GM18519 (cell line): ENCODE measurements at regions not wholly inside any gene's neighbourhood (a gene's known extent, or its start where the extent isn't known, plus 50 kb on each side); places are given as distances from the start of the nearest gene placed in this dataset.

Experiments
- ATAC-seq: cut with Tn5 transposase; IDR thresholded peaks from one replicate; pipeline ENCODE4 v1.9.1; 2021; ENCODE audit warnings: mild to moderate bottlenecking, moderate library complexity; ENCODE audit not compliant: unreplicated experiment, low FRiP score

DNA sequence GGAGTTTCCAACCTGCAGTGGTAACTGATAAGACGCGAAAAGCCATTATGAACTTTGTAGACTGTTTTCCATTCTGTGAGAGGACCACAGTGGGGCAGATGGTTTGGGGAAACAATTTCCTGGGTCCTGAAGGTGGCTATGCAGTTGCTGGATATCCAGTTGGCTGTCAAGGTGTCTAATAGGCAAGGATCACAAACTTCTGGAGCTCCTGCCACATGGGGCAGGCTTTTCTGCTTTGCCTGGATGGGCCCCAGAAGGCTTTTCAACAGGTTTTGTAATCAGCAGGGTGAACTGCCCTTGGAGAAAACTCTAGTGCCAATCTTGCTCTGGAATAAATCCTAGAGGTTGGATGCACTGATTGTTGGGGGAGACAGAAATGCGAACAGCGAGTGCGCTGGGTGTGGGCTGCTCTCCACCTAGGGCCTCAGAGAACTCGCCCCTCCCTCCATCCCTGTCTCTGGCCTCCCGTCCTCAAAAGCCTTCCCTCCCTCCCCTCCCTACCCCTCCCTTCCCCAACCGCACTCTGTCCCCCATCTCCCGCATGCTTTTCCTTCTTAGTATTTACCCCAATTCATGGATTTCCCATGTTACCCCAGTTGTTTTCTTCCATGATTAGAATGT, 210.3 kb upstream of the USP24 start:
- ATAC-seq, result no peak

- ATAC-seq, result no peak
These were observed 208.2 kb upstream of the USP24 start for GRCh38 chr1:55423376-55423775.

- no peak for ATAC-seq
These were observed 206.0 kb upstream of the USP24 start for GRCh38 chr1:55420929-55421716.

DNA sequence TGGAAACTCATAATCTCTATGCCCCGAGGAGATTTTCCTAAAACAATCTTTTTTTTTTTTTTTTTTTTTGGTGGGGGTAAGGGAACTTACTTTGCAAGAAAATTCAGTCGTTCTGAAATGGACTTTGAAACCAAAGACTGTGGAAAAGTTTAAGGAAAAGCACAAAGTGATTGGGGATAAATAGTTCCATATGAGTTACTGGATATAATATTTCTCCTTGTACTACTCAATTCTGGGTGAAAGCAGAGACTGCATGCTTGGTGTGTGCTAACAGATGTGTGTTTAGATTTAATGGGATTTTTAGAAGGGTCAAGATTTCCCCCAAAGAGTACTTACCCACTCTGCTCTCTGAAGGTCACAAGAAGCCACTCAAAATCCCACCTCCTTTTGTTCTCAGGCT, 204.9 kb upstream of the USP24 start:
- ATAC-seq, result no peak

- ATAC-seq, result no peak
These were observed 203.2 kb upstream of the USP24 start for GRCh38 chr1:55418208-55419000.

DNA sequence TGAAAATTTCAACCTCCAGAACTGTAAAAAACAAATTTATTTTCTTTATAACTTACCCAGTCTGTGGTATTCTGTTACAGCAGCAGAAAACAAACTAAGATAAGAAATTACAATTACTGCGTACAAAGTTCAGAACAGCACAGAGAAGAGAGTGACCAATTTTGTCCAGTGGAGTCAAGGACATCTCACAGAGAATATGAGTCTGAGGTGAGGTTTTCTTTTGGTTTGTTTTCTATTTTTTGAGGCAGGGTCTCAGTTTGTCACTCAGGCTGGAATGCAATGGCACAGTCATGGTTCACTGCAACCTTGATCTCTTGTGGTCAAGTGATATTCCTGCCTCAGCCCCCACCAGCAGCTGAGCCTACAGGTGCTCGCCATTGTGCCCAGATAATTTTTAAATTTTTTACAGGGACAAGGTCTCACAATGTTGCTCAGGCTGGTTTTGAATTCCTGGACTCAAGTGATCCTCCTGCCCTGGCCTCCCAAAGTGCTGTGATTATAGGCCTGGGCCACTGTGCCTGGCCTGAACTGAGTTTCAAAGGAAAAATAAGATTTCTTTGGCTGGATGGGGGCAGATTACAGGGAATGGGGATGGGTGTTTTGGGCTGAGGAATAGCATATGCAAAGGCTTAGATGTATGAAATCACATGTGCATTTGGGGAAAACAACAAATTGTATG, 201.1 kb upstream of the USP24 start:
- ATAC-seq, result no peak

DNA sequence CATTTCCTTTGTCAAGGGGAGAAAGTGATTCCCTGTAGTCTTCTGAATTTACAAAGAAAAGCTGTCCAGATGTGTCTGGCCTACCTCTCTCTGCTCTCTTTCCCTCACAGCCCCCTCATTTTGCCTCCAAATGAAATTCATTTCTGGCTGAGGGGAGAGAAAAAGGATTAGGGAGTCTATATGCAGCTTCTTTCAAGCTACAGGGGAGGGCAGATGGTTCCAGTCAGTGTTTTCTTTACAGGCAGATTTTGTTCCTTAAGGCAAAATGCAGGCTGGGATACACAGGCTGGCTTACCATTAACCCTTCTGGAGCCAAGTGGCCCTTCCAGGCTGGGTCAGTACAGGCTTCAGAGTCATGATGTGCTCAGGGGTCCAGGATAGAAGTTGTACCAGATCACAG, 198.1 kb upstream of the USP24 start:
- ATAC-seq, result no peak

- no peak for ATAC-seq
These were observed 196.9 kb upstream of the USP24 start for GRCh38 chr1:55412060-55412459.

DNA sequence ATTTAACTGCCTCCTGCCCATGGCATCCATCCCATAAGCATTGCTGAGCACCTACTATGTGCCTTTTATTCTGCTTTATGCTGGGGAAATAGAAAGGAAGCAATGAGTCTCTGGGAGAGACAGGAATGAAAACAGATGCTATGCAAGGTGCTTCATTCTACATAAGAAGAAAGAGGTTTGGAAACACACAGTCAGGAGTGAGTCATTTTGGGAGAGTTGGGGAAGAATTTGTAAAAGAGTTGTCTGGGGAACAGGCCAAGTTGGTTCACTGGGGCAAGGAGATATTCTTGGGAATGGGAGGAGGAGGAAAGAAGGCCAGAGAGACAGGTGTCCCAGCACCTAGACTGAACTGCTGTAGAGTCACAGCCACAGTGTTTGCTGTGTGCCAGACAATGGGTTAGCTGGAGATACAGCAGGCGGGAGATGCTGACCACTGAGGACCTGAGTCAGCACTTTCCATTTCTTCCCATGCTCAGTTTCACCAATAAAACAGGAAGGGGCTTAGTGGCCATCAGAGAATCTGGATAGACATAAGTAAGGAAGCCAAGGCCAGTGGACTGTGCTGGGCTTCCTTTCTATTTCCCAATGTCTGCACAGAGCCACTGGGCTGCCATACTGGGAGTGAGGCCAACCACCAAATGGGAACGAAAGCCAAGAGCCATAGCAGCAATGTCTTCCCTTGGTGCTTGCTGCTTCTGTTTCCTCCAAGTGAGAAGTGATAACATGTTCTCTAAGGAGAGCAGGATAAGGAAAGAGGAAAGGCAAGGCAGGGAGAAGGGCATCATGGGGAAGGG, 187.7 kb upstream of the USP24 start:
- ATAC-seq, result no peak

DNA sequence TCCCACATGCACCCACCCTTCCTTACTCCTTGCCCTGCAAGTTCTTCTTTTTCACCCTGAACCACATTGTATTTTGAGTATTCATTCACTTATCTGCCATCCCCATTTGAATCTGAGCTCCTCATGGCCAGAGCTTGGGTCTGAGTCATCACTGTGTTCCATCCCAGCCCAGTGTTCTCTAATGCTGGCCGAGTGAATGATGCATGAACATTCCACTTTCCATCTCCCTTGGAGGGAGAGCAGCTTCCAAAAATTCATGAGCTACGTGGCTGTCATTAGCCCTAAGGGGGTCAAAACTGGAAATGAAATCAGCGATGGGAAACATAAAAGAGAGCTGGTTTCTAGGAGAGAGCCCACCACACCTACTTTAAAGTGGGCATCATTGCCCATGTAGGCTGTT, 187.0 kb upstream of the USP24 start:
- ATAC-seq, result no peak

DNA sequence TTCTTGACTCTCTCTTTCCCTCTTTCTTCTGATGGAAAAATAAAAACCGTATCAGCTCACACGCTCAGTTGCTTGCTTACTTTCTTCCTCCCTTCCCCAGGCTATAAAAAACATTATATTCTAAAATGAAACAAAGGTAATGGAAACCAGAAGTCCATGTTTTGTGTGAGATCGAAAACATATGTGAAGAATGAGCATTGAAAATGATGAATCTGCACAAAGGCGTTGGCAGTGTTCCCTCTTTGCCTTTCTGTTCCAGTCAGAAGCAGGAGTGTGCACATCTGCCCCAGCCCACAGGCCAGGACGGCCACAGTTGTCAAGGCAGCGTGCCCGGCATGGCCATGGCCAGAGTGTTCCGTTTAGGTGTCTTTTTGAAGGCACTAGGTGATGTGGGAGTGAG, 185.3 kb upstream of the USP24 start:
- no peak for ATAC-seq

GRCh38 chr1:55399346-55399745, 184.2 kb upstream of the USP24 start:
- ATAC-seq, result no peak

GRCh38 chr1:55396381-55396891, 181.3 kb upstream of the USP24 start:
- no peak for ATAC-seq

DNA sequence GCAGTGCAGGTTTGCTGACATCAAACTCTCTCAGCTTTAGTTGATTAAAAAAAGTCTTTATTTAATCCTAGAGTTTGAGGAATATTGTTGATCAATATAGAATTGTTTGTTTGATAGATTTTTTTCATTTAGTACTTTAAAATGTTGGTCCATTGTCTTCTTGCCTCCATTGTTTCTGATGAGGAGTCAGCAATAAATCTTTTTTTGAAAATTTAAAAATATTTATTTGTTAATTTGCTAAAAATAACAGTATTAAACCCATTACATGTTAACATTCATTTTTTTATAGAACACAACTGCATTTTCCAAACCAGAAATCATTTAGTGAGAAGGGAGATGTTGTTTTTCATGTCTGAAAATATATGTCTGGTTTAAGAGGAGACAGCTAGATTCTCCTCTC, 173.8 kb upstream of the USP24 start:
- no peak for ATAC-seq

GRCh38 chr1:55387145-55387544, 172.0 kb upstream of the USP24 start:
- ATAC-seq, result no peak

- no peak for ATAC-seq
These were observed 171.3 kb upstream of the USP24 start for GRCh38 chr1:55386456-55386855.

- no peak for ATAC-seq
These were observed 170.3 kb upstream of the USP24 start for GRCh38 chr1:55385402-55386018.

DNA sequence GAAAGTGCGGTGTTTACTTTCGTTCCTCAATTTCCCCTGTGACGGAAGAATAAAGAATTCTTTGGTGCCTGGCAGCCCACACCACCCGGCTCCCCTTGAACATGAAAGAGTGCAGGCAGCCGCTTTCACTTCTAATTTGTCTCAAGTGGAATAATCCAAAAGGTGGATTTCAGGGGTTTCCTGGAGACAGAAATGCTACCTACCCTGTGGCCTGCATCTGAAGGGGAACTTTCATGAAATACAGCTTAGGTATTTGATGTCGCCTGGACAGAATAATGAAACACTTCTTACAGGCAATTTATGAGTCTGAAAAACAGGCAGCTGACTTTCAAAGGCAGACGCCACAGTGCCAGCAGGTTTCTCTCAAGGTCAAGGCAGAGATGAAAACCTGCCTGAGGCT, 169.5 kb upstream of the USP24 start:
- ATAC-seq, result no peak

DNA sequence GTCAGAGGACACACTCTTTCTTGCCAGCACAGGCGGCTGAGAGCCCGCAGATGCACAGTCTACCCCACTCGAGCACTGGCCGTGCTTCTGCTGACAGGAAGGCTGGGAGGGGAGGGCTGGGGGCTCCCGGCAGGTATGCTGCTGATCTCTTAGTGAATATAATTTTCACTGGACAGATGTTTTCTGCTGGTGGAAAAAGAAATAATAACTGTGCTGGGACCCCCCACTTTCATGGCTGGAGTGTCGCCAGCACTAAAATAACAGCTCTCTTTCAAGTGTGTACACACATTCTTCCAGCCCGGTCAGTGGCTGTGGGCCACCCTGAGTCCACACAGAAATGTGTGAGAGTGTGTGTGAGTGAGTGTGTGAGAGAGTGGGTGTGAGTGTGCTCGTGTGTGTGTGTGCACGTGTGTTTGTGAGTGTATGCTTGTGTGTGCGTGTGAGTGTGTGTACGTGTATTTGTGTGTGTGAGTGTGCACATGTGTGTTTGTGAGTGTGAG, 167.7 kb upstream of the USP24 start:
- no peak for ATAC-seq
